ENCODE measurements at regions not wholly inside any gene's neighbourhood (a gene's known extent, or its start where the extent isn't known, plus 50 kb on each side); places are given as distances from the start of the nearest gene placed in this dataset.

- no peak for TF ChIP-seq CTCF (IDR thresholded peaks at IDR 0.05)
- no peak for TF ChIP-seq POLR2A (IDR thresholded peaks at IDR 0.05)
Observed at GRCh38 chr5:120140501-120140900, 323.6 kb upstream of the PRR16 start.
